GM18511 (cell line): ENCODE measurements at regions not wholly inside any gene's neighbourhood (a gene's known extent, or its start where the extent isn't known, plus 50 kb on each side); places are given as distances from the start of the nearest gene placed in this dataset.

Experiments
- ATAC-seq: cut with Tn5 transposase; IDR thresholded peaks from one replicate; pipeline ENCODE4 v1.9.1; 2021; ENCODE audit warnings: mild to moderate bottlenecking, moderate library complexity; ENCODE audit not compliant: unreplicated experiment

GRCh38 chr21:41689289-41689583 is 77.6 kb downstream of the RIPK4 start:
- no peak for ATAC-seq

- ATAC-seq, result no peak
These were observed 79.2 kb downstream of the RIPK4 start for GRCh38 chr21:41687633-41688032.

- no peak for ATAC-seq
These were observed 80.2 kb downstream of the RIPK4 start for GRCh38 chr21:41686664-41687063.

GRCh38 chr21:41685511-41686149 is 81.2 kb downstream of the RIPK4 start:
- ATAC-seq, result no peak

- no peak for ATAC-seq
These were observed 82.2 kb downstream of the RIPK4 start for GRCh38 chr21:41684381-41685245.

- ATAC-seq, result no peak
These were observed 83.0 kb downstream of the RIPK4 start for GRCh38 chr21:41683815-41684214.

- no peak for ATAC-seq
These were observed 84.1 kb downstream of the RIPK4 start for GRCh38 chr21:41682719-41683179.

- ATAC-seq, result no peak
These were observed 84.7 kb downstream of the RIPK4 start for GRCh38 chr21:41681939-41682718.

- no peak for ATAC-seq
These were observed 85.5 kb downstream of the RIPK4 start for GRCh38 chr21:41681348-41681801.

GRCh38 chr21:41680444-41681347 is 86.2 kb downstream of the RIPK4 start:
- ATAC-seq, result no peak

- ATAC-seq, result no peak
These were observed 87.9 kb downstream of the RIPK4 start for GRCh38 chr21:41678924-41679318.

- ATAC-seq, result no peak
These were observed 88.6 kb downstream of the RIPK4 start for GRCh38 chr21:41678016-41678923.

- ATAC-seq, result no peak
These were observed 89.2 kb downstream of the RIPK4 start for GRCh38 chr21:41677671-41678015.

- no peak for ATAC-seq
These were observed 90.7 kb downstream of the RIPK4 start for GRCh38 chr21:41676198-41676597.

- no peak for ATAC-seq
These were observed 91.3 kb downstream of the RIPK4 start for GRCh38 chr21:41675574-41675973.

GRCh38 chr21:41674402-41674801 is 92.5 kb downstream of the RIPK4 start:
- ATAC-seq, result no peak

GRCh38 chr21:41673596-41674335 is 93.1 kb downstream of the RIPK4 start:
- ATAC-seq, result no peak

GRCh38 chr21:41673071-41673470 is 93.8 kb downstream of the RIPK4 start:
- no peak for ATAC-seq

GRCh38 chr21:41672543-41672915 is 94.3 kb downstream of the RIPK4 start:
- no peak for ATAC-seq
